ENCODE measurements at regions not wholly inside any gene's neighbourhood (a gene's known extent, or its start where the extent isn't known, plus 50 kb on each side); places are given as distances from the start of the nearest gene placed in this dataset.

GRCh38 chr11:122398167-122398566 lies 257.4 kb upstream of the UBASH3B start:
- DNase-seq = no peak

- DNase-seq = no peak
Observed at GRCh38 chr11:122395282-122395681, 260.2 kb upstream of the UBASH3B start.

DNA sequence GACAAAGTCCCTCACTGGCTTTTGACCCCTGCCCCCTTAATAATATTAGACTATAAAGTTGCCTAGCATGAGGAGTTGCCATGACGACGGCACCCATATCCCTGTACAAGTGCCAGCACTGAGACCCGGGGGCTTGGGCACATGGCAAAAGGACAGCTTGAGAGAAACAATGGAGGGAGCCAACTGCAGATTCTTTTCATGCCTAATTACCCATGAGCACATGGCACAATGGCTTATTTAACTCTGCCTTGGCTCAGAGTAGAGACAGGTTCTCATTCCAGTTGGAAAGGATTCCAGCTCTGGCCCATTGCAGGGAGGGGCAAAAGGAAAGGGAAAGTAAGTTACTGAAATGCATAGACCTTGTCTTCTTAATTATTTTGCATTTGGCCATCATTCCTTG lies 261.2 kb upstream of the UBASH3B start:
- no peak for DNase-seq

- no peak for DNase-seq
Observed at GRCh38 chr11:122393209-122393860, 262.2 kb upstream of the UBASH3B start.

- no peak for DNase-seq
Observed at GRCh38 chr11:122392508-122392907, 263.0 kb upstream of the UBASH3B start.

DNA sequence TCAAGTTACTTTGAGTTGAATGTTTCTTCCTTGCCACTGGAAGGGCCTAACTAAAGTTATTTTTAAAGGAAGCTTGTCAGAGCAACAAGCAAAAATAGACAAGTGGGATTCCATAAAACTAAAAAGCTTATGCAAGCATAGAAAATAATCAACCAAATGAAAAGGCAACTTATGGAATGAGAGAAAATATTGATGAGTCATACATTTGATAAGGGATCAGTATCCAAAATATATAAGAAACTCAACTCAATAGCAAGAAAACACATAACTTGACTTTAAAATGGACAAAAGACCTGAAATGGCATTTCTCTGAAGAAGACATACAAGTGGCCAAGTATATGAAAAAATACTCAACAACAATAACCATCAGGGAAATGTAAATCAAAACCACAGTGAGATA lies 264.5 kb upstream of the UBASH3B start:
- DNase-seq = no peak

DNA sequence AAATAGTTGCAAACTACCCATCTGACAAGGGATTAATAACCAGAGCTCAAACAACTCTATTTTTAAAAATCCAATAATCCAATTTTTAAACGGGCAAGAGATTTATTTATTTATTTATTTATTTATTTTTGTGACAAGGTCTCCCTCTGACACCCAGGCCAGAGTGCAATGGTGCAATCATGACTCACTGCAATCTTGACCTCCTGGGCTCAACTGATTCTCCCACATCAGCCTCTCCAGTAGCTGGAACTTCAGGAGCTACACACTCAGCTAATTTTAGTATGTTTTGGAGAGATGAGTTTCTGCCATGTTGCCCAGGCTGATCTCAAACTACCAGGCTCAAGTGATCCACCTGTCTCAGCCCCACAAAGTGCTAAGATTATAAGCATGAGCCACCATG lies 267.2 kb upstream of the BLID start:
- no peak for DNase-seq

- no peak for DNase-seq
Observed at GRCh38 chr11:122375687-122376399, 259.8 kb upstream of the BLID start.

- no peak for DNase-seq
Observed at GRCh38 chr11:122368796-122369195, 252.8 kb upstream of the BLID start.

- no peak for DNase-seq
Observed at GRCh38 chr11:122367809-122368231, 251.8 kb upstream of the BLID start.

DNA sequence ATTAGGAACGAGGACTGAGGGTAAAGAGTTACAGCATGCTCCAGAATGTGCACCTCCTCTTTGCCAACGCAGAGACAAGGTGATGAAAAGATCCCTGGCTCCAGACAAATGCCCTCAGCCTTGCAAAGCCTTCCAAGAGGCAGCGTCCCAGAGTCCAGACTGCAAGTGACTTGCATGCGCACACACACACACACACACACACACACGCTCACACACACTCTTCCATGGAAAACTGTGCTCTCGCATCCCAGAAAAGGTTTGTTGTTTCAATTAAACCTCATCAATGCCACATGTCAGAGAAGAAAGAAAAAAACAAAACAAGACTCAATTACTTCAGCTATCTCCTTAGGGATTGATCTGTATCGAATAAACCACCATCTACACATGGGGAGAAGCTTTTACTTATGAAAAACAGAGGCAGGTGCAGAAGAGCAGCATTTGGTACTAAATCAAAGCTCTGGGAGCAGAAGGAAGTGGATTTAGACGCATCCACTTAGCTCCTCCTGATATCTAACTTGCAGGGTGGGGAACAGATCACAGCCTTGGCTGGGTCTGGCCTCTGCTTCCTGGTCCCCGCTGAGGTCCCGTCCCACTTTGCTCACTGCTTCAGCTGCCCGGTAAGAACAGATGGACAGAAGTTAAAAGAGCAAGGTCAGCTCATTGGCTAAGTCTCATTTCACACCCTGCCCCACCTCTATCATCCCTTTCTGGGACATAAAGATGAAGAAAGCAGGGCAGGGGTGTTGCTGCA lies 249.8 kb upstream of the BLID start:
- no peak for DNase-seq

- DNase-seq = no peak
Observed at GRCh38 chr11:122363296-122363695, 247.3 kb upstream of the BLID start.

DNA sequence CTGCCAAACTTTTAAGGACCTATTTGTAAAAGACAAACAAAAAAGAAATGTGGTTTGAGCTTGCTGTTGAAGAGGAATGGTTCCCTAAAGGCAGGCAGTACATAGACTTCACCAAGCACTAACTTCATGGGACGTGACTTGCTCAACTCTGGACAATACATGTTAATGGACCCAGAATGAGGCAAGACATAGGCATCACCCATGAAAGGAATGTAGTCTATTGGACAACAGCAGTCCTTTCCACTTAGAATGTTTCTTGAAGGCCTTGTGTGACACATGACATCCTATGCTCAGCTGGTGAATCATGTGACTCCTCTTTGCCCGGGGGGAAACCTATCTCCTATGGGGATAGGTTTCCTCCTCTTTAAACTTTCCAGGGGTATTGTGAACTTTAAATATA lies 246.4 kb upstream of the BLID start:
- DNase-seq = no peak

DNA sequence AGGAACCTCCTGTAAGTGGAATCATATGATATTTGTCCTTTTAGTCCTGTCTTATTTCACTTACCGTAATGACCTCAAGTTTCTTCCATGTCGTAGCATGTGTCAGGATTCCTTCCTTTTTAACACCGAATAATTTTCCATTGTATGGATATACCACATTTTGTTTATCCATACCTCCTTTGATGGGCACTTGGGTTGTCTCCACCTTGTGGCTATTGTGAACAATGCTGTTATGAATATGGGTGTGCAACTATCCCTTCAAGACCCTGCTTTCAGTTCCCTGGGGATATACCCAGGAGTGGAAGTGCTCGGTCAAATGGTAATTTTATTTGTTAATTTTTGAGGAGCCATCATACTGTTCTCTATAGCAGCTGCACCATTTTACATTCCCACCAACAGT lies 244.9 kb upstream of the BLID start:
- no peak for DNase-seq

GRCh38 chr11:122359081-122359571 lies 243.1 kb upstream of the BLID start:
- DNase-seq = no peak

DNA sequence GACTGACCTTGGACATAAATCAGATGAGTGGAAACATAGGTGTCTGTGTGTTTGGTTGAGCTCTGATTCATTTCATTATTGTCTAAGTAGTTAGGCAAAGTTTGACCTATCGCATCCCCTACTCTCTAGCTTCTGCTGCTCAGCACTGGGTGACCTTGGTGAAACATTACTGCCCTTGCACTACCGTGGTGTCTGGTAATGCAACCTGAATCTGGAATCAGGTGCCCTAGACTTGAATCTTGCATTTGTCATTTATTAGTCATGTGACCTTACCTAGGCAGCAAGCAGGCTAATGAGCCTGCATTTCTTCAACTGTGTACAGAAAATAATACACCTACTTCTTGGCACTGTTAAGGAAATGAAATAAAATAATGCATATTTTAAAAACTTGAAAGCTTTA lies 242.3 kb upstream of the BLID start:
- no peak for DNase-seq

GRCh38 chr11:122355968-122356367 lies 240.0 kb upstream of the BLID start:
- DNase-seq = no peak

DNA sequence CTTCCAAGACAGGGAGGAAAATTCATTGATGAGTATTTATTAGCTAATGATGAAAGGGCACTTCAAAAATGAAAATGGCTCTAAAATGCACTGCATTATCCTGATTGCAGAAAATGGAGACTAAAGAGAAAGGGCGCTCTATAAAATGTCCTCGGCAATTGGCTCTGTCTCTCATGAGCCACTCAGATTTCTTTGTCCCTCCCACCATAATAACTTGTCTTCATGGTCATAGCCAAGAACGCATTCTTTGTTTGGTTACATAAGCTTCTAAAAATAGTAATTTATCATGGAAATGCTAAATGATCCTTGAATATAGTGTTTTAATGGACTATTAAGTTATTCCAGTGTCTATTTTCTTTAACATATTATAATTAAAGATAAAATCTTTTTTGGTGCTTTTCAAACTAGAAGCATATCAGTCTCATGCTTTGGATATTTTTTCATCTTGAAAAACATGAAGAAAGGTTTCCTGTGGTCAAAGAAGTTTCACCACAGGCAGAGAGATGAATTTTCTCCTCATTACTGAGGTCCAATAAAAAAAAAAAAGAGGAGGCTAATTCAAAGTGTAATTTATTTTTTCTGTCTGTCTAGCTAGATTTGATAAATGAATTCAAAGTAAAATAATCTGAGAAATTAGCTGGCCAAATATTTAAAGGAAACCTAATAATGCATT lies 238.1 kb upstream of the BLID start:
- no peak for DNase-seq

DNA sequence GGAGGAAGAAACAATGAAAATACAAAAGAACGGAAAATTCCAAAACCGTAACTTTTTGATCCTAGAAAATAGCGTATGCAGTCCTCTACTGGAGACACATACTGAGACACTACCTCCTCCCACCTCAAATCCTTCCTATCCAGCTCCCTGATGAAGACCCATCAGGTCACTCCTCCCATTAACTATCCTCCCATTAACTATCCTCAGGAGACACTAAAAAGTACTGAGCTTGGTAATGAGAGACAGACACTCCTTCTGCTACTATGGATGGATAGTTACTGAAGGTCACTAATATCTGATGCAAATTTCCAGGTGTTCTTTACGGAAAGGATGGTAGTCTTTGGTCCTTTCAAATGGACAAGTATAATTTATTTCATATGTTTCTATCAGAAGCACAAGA lies 237.5 kb upstream of the BLID start:
- no peak for DNase-seq

DNA sequence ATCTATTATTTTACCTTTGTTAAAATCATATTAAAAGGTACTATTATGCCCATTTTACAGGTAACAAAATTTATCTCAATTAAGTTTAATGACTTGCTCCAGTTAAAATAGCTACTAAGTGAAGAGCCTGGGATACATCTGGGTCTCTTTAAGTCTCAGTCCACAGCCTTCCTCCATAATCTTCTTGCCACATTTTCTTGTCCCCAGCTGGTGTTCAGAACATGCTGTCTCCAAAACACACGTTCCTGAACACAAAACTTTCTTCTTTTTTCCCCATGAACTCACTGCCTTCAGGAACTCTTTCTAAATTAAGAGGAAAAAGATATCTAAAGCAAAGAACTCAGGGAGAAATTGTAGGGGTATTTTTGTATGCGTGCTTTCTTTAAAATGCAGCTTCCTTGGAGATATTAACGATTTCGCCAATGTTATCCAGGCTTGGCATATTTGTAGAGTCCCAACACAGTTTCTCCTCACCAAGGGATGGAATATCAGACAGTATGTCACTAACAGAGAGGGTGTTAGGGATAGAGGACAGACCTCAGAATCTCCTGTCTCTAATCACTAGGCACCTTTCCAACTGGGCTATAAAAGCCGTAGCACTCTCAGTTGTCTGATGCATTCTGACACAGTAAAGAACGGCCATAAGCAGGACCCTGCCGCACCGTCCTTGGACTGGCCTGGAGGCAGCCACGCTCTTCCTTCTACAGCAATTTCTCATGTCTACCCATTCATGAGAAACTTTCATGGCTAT lies 232.8 kb upstream of the BLID start:
- no peak for DNase-seq

DNA sequence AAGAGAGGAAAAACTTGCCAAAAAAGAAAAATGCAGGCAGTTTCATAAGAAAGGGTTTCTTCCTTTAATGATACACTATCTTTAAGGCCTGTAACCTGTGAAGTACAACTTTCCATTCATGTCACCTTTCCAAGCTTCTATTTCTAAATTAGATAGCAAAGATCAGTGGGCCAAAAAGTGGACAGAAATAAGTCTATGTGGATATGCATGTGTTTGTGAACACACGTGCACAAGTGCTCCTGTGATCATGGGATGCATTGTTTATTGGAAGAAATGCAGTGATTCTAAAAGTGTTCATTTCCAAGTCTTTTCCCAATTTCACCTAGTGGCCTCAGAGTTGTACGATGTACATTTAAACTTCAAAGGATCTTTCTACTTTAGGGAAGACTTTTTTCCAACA lies 230.0 kb upstream of the BLID start:
- no peak for DNase-seq

DNA sequence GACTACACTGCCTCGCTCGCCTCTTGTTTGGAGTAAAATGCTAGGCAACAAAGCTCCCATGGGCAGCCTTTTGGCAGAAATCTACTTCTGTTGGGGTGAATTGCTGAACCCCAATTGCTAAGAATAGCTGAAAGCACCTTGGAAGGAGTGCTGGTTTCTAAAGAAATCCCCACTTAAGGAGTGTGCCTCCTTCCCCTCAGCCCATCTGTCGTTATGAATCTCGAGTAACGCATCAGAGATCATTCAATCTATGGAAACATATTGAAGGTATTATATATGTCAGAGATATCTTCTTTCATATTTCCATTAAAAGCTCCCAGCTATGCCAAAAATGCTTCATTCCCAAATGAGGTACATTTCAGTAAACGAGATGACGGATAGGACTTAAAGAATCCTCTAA lies 229.6 kb upstream of the BLID start:
- no peak for DNase-seq

DNA sequence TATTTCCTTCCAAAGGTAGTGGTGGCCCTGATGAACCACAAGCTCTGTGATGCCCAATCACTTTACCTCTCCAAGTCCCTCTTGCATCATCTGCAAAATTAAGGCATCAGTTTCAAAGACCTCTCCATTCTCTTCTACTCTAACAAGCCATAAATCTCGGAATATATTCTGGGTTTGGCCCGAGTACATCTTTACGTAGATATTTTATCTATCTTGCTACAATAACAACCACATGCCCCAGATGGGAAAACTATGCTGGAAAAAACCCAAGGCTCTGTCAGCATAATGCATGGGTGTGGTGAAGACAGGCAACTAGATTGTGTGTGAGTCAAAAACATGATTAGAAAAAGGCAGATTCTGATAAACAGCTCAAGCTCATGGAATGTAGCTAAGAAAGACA lies 228.2 kb upstream of the BLID start:
- no peak for DNase-seq

All from central memory CD4-positive, alpha-beta T cell (primary cell).